ENCODE measurements at regions not wholly inside any gene's neighbourhood (a gene's known extent, or its start where the extent isn't known, plus 50 kb on each side); places are given as distances from the start of the nearest gene placed in this dataset.

GRCh38 chrX:95791876-95792275 lies 892.8 kb upstream of the DIAPH2 start:
- no peak for TF ChIP-seq POLR2AphosphoS5 (IDR thresholded peaks at IDR 0.05; ENCODE audit: low read depth, low read length)
- TF ChIP-seq TAF1 (IDR thresholded peaks at IDR 0.05; ENCODE audit: borderline replicate concordance, insufficient read depth, low read length) = no peak
